NCI-H2171 (cell line): ENCODE measurements at regions not wholly inside any gene's neighbourhood (a gene's known extent, or its start where the extent isn't known, plus 50 kb on each side); places are given as distances from the start of the nearest gene placed in this dataset.

Experiments used
- DNase-seq: peaks from one replicate; lab custom pipeline; 2025; lab: John Stamatoyannopoulos, UW

DNA sequence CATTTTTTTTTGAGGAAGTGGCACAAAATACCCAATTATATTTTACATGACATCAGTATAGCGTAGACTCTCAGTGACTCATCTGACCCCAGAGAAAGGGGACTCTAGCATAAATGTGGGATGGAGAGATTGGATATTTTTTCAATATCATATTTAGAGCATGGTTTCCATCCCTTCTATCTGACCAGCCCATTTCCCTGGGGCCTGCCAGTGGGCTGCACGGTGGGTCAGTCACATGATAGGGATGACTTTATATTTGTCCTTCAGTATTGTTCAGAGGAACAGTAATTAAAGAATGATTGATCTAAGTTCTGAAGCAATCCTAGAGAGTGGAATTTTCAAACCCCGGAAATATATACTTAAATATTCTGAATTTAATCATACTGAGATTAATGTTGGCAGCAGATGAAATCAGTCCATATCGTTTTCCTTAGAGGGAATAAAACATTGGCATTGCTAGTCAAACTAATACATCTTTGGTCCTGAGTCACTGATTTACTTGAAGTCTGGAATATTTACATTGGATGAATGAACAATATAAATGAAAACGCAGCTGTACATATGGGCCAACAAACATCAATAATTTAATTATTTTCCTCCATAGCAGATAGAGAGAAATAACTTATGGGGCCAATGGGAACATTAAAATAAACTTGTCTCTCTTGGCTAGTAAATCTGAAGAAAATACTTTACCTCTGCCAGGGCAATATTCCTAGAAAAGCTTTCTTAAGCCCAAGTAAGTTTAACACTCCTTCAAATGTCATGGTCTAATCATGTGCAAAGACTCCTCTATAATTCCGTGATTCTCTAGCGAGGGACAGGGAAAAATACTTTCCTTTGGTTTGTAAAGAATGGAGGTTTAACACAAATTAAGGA, 563.6 kb upstream of the PKDCC start:
- DNase-seq = no peak

DNA sequence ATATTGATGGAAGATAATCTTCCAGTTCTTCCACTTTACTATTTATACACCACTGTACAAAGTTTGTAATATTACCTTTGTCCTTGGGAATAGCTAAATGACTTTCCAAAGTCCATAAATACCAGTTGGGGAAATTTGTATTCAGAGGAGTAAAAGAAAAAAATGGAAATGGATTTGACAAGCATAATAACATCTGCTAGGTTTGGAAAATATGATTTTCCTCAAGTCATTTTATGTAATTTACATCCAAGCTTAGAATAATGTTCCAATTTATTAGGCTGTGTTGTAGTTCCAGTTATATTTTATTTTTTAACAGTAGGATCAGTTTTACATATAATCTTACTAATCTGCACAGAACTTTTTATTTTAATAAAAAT, 563.0 kb upstream of the PKDCC start:
- no peak for DNase-seq

DNA sequence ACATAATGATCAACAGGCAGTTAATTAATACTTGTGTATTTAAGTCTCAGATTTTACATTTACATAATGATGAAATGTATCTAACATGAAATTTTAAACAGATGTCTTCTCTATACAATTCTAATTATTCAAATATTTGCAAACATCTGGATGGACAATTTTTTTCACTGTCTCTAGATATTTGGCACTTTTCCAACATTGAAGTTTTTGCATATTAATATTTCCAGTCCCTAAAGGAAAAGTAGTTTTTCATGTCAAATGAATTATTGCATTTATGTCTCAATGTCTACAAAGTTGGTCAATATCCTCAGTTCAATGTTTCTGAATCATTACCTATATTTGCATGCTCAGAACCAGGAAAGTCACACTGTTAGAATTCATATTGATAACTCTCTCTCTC, 560.9 kb upstream of the PKDCC start:
- no peak for DNase-seq

DNA sequence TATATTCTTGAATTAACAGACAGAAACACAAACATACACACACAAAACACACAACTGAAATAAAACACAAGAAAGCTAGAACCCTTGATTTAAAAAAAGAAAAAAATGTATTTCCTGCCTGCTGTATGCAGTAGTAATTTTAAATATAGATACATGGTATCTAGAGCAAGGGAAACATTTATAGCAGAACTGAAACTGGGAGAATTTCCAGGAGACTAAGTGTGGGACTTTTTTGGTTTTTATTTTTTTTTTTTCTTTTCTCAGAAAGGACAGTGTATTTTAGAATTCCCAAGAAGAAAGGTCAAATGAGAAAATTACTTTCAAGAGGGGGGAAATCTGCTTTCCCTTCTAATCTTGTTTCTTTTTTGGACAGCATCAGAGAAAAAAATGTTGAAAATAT, 558.9 kb upstream of the PKDCC start:
- DNase-seq = no peak

DNA sequence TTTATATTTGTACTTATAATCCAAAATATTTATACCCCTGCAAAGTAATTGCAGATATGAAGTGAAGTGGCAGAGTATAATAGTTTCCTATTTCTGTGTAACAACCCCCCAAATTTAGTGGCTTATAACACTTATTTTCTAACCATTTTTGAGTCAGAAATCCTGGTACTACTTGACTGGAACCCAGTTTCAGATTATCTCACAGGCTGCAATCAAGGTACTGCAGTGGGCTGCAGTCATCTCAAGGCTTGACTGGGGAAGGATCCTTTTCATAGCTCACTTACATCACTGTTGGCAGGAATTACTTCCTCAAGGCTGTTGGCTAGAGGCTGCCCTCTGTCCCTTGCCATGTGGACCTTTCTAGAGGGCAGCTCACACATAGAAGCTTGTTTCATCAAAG, 558.2 kb upstream of the PKDCC start:
- DNase-seq = no peak

DNA sequence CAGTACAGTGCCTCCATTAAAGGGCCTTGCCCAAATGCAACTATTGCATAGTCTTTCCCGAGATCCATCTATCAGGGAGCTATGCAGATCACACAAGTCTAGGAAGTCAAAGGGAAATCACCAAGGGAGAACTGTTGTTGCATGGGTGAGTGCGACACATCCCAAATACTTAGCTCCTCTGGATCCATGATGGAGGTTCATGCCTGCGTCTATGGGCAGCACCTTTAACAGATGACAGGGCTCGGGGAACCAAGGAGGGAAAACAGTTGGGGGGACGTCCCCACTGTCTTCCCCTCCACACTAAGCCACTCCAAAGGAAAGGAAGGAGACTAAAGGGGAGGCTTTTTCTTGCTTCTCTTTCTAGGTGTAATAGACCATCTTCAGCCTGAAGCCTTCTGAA, 552.8 kb upstream of the PKDCC start:
- DNase-seq = no peak

DNA sequence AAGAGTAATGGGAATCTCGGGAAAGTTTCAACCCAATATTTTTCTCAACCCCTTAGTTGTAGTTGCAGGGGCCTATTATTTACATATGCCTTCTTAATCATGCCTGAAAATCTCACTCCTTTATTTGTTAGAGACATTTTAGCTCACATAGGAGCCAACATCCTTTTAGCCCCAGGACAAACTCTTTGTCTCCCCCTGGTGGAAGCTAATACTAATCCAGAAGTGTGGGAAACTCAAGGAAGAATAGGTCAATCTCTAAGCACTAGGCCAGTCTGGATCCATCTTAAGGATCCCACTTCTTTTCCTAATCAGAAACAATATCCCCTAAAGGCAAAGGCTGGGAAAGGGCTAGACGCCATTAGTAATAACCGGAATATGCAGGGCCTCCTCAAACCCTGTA, 550.9 kb upstream of the PKDCC start:
- DNase-seq = no peak

DNA sequence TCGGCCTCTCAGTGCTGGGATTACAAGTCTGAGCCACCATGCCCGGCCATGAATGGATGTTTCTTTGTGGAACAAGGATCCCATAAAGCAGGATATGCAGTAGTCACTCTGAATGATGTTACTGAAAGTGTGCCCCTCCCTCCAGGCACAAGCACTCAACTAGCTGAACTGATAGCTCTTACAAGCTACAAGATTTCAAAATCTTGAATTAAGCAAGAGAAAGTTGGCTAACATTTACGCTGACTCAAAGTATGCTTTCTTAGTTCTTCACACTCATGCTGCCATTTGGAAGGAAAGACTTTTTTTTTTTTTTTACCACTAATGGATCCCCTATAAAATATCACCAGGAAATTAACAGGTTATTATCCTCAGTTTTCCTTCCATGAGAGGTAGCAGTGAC, 549.0 kb upstream of the PKDCC start:
- no peak for DNase-seq

DNA sequence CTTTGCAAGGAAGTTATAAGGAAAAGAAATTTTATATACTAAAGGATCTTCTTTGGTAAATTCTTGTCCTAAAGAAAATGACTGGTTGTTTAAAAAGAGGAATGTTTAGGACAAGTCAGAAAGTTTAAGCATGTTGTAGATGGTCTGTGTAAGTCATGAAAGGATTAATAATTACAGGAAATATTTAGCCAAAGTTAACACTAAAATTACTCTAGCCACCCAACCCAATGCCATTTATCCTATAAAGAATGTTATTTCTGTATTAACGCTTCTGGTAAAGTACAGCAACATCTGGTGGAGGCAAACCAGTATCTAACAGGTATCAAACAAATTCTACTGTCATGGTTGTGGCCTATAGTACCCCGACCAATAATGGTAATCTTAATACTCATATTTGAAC, 546.9 kb upstream of the PKDCC start:
- no peak for DNase-seq

DNA sequence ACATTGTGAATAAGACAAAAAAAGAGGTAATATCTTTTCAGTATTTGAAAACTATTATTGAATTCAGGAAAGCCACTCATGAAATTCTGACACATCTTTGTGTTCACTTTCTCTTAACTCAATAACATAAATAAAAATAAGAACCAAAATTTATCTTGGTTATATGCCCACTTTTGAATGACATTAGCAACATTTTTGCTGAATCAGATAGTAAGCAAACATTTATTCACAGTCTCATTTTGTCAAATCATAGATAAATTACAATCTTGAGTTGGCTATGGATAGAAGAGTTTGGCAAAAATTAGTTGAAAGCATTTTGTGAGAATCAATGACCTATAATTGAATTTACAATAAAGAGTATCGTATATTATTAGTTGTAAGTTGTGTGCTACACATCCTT, 545.1 kb upstream of the PKDCC start:
- no peak for DNase-seq

DNA sequence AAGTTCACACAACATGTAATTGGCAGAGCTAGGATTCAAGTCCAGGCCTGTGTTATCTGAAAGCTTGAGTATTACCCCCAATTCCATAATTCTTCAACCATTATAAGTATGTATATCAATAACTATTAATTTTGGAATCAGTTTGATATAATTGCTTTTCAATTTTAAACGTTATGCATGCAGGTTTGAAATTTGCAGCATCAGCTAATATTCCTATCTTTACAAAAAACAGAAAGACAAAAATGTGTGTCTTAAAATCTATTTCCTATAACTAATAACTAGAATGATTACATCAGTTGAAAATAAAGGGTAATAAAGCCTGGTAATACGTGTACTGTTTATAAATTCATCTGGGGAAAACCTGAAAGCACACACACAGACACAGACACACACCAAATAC, 543.3 kb upstream of the PKDCC start:
- no peak for DNase-seq

DNA sequence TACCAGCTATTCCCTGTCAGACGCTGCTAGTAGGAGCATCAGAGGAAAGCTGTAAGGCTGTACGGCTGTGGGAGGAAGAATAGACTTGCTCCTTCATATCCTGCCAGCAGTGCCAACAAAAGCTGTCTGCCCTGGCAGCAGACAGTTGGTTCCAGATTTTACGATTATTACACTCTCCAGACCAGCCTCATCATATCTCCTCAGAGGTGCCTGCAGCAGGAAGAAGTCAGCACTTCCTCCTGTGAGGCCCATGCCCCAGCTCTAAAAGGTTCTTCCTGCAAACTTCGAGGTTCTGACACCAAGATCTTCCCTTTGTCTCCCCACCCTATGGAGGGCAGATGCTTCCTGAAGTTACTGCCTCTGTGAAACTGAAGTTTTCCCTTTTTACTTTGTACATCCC, 537.7 kb upstream of the PKDCC start:
- DNase-seq = no peak

DNA sequence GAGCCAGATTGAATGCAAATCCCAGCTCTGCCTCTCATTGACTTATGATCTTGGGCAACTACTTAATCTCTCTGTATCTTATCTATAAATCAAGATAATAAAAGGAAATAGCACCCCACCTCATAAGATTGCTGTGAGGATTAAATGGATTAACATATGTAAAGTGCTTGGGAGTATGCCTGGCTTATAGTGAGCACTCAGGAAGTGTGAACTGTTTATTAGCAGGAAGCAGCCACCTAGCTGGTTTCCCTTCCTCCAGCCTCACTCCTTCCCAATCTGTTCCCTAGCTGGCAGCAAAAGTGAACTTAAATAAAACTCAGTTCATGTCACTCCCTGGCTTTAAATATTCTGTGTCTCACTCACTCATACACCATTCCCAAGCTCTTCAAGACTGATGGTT, 526.6 kb upstream of the PKDCC start:
- DNase-seq = no peak

DNA sequence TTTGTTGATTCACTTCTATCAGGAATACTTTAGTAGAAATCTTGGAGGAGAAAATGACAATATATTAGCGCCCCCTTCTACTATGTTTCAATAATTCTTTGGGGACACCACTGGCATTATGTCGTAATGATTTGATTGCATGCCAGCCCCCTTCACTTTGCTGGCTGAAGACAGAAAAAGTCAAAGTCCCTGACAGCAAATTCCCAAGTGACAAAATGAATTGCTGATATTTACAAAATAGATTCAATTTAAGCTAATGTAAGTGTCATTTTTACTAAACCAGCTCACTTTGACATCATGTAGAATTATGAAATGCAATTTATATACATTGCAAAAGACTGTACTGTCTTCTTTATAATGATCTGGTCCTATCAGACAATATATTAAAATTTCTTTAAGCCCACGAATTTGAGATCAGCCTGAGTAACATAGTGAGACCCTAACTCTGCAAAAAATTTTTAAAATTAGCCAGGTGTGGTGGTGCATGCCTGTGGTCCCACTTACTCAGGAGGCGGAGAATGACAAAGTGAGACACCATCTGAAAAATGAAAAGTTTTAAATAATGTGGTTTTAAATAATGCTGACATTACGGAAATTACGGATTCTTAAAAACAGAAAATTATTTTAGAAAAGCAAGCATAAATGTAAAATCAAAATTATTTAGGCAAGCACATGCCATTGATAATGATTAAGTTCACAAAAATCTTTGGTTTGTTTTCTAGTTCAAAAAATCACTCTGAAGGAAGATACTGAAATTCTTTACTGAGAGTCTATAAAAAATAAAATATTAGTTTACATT, 520.1 kb upstream of the PKDCC start:
- no peak for DNase-seq

DNA sequence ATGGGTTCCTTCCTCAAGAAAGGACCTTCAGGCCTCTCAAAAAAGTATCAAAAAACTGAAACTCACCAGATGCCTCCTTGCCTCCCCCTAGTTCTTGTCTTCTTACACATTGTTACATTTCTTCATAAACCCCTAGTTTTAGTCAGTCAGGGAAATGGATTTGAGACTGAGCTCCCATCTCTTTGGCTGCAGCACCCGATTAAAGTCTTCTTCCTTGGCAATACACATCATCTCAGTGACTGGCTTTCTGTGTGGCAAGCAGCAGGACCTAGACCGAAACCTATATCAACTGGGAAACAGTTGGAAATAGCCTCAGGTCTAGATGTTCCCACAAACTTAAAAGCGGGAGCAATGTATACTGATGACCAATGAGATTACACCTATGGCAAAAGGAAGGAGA, 512.2 kb upstream of the PKDCC start:
- no peak for DNase-seq

DNA sequence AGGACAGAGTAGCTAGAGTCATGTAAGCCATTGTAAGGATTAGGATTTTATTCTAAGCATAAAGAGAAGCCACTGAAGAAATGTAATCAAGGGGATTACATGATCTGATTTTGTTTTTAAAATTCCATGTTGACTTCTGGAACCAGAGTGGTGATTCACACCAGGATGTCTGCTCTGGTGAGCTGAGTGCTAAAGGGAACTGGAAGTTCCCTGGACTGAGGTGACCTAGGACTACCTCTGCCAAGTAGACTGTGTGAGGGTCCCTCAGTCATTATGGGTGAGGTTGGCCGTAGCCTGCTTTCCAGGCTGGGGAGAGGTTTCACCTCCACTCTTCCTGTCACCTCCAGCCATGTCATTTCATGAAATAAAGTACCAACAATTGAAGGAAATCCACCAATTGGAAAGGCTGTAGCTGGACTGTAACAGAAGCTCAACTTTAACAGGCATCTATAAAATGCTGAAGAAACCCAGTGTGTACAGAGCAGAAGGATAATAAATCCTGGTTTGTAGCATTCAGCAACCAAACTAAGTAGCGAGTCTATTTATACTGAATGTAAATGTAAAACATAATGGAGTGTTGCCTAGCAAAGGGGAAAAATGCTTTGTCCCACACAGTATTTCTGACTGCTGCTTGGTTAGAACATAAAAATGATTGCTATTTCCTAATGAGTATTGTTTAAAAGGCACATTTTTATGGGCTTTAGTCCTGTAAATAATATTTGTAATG, 507.4 kb upstream of the PKDCC start:
- DNase-seq = no peak

DNA sequence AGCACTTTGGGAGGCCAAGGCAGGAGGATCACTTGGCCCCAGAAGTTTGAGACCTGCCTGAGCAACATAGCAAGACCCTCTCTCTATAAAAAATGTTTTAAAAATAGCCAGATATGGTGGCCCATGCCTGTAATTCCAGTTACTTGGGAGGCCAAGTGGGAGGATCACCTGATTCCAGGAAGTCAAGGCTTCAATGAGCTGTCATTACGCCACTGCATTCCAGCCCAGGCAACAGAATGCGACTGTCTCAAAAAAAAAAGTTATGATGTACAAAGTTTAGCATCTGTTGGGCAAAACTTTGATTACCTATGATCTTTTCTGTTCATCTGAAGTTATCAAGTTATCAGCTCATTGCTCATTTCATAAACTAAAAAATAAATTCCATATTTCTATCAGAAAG, 504.1 kb upstream of the PKDCC start:
- DNase-seq = no peak

DNA sequence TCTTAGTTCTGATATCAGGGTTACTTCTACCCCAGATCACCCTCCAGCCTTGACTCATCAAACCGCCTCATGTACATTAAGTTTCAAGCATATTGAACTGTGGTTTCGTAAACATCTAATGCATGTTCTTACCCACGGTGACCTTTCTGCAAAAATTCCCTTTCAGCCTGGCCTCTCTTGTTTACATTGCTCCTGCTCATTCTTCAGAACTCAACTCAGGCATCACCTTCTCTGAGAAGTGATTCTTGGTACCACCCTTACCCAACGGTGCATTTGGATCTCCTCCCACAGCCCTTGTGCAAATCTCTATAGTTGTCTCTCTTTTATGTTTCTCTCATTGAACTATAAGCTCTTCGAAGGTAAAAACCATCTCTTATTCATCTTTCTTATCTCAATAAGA, 503.1 kb upstream of the PKDCC start:
- DNase-seq = no peak

DNA sequence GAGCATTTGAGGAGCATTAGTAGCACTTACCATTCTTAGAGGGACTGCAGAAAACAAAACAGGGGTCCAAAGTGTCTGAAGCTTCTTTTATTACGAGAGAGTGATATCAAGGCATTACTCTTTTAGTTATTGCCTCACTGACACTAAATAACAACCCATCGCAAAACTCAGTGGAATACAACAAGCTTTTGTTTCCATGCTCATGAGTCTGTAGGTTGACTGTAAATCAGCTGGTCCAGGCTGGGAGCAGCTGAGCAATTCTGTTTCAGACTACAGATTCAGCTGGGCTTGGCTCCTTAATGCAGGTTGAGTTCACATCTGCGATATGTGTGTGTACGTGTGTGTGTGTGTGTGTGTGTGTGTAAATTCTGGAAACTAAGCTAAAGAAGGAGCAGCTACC, 501.8 kb upstream of the PKDCC start:
- DNase-seq = no peak

DNA sequence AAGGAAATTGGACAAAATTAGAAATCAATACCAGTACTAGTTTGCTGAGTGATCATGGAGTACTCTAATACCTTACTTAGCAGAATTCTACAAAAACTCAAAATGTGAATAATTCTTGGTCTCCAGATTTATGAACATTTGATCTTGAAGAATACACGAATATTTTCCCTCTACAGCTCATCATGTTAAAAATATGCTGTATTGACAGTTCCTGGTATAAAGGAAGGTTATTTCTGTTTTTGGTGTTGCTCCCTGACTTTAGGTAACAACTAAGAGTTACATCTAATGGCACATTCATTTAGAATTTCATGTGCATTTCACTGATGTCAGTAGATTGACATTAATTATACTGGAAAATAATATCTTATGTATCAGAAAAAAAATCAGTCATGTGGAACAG, 479.2 kb upstream of the PKDCC start:
- no peak for DNase-seq

DNA sequence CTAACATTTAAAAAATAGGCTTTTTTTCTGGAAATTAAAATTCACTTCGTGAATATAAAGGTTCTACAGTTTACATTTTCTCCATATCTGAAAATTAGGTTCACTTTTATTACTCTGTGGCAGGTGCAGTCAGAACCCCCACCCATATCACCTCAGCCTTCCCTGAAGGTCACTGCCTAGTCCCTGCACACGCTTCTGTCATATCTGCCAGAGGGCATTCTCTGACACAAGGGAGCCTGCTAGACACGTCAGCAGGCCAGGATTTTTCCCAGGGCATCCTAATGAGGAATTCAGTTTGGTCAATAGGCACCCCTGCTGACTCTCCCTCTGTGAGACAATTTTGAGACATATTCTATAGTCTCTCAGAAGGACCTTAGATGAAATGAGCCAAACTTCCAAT, 475.7 kb upstream of the PKDCC start:
- no peak for DNase-seq

DNA sequence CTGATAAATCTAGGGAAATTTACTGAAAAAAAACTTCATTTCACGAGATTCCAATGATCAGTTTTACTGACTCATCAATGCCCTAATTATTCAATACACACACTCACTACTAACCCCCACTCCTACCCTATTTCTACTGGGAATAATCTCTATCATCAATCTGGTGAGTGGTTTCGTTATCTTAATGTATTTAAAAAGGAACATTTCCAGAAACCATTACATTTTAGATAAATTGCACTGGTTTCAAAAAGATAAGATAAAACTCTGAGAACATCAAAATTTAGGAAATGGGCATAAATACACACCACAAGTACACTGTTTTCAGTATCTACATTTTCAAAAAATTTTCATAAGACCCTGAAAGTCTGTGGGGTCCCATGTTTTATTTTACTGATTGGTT, 471.4 kb upstream of the PKDCC start:
- no peak for DNase-seq

DNA sequence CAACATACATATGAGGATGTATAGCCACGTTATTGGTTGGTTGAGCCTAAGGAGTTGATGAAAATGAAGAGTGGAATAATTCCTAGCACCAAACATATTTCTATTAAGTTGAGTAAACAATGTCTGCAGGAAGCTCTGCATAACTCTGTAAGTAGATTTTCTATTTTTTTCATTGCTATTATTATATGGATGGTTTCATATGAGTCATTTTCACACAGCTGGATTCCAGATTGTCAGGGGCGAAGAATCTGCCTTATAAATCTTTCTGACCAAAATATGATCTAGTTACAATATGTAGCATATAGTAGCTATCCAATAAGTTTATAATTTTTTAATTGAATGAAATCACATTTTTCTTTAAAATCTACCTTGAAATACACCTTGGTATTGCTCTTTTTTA, 468.0 kb upstream of the PKDCC start:
- no peak for DNase-seq
